DMS153 treated with DMSO at 0.1 percent for 48 hours (cell line): ENCODE measurements at regions not wholly inside any gene's neighbourhood (a gene's known extent, or its start where the extent isn't known, plus 50 kb on each side); places are given as distances from the start of the nearest gene placed in this dataset.
"Not testable (repeated sequence)": the region's sequence is repeated elsewhere in the genome, so short reads cannot be mapped to it uniquely, and the experiment has no call there.

Experiments used
- DNase-seq: peaks from one replicate; lab custom pipeline; 2025; ENCODE audit not compliant: unreplicated experiment; lab: John Stamatoyannopoulos, UW

DNA sequence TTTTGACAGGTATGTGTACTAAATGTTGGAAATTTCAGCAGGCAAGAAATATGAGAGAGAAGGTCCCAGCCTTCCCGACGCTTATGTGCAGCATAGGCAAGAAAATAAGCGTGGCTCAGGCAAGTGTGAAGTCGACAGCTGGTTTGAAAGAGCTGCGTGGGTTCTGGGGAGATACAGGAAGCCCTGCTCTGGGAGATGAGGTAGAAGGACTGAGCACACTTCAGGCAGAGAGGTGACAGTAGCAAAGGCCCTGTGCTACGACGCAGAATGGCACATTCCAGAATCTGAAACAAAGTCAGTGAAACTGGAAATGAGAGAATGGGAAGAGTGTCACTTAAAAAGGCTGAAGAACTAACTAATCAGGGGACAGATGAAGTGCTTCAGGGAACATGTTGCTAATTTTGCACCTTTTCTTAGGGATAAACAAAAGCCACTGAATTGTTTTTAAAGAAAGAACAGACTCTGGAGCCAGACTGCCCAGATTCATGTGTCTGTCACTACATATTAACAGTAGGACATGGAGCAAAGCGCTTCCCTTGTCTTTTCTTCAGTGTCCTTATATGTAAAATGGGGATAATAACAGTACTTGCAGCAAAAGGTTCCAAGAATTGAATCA is 160.1 kb downstream of the SPRY2 start:
- DNase-seq: no peak

DNA sequence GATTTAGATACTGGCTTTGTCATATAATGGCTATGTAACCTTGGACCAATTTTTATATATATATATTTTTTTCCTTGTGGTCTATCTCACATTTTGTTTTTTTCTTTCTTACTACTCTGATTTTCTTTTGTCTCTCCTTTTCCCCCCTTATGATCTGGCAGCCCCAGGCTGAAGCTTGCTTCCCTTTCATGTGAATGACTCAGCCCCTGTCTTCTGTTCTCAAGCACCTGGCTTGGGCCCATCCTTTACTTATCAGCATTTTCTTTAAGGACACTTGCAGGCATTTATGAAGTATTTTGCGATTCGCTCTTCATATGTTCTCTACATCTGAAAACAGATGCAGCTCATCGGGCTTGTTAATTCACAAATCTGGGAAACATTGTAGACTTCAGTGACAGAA is 163.6 kb downstream of the SPRY2 start:
- DNase-seq: no peak

DNA sequence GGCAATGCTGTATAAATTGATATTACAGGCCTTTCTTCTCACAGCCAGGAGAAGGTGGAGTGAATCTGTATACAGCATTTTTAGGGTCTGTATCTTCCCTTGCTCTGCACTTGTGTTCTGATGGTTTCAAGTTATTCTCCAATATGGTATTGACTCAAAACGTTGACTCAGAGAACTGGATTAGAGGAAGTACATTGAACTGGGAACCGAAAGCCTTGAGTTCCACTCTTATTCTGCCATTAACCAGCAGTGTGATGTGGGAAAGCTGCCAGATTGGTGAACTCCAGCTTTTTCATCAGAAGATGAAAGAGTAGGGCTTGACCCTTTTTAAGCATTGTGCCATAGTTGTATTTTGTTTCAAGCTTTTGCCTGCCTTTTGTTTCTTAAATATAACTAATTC is 167.7 kb downstream of the SPRY2 start:
- DNase-seq: no peak

DNA sequence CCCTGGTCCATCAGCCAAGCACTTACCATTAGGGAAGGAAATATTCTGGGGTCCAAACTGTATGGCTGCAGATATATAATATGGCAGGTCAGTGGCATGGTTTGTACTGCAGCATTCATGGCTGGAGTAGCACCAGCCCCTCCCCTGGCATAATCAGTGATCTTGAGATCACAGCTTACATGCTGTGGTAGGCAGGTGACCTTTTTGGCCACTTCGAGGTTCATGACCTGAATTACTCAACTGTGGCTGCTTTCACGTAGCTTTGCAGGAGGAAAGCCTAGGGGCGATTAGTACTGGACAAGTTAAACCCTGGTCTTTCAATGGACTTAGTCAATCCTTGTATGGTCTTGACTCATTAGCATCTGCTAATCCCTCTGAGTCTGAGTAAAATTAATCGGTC is 169.8 kb downstream of the SPRY2 start:
- DNase-seq: no peak

DNA sequence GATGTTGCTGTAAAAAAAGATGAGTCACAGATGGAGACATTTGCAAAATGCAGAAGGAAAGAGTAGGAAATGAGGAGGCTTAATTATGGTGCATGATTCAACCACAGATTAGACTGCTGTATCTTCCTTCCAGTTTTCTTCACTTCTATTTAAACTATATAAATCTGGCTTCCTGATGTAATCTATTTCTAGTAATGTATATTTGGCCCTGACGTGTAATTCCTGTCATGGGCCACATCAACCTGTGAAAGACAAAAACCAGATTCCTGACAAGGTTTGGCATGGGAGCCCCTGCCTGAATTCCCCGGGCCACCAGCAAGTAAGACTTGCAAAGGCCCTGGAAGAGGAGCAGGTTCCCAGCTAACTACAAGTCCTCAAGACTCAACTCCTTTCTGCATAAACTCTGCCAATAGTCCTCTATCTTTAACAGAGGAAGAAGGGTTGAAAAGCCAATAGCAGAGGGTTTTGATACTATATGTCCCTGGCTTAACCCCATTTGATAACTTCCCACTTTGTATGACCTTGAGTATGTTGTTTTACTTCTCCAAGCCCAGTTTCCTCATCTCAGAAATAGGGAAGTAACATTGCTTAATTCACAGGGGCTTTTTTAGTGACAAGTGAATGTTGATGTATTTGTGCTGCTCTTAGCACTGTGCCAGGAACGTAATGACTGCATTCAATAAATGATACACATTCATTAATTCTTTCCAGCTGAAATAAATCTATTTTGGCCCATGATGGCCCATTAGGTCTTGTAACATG is 172.7 kb downstream of the SPRY2 start:
- DNase-seq: no peak

DNA sequence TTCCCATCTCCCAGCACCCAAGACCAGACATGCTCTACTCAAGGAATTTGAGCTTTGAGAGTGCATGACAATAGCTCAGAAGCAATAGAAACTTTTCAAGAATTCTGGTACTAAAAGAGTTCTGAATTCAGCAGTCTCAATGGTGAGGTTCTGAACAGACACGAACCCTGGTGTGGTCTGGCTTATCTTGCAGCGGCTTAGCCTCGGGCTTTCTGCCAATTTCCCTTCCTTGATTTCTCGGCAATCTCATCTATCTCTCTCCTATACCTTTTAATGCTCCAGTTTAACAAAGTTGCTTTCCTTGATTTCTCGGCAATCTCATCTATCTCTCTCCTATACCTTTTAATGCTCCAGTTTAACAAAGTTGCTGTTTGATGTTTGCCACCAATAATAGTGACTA is 174.6 kb downstream of the SPRY2 start:
- DNase-seq: no peak

DNA sequence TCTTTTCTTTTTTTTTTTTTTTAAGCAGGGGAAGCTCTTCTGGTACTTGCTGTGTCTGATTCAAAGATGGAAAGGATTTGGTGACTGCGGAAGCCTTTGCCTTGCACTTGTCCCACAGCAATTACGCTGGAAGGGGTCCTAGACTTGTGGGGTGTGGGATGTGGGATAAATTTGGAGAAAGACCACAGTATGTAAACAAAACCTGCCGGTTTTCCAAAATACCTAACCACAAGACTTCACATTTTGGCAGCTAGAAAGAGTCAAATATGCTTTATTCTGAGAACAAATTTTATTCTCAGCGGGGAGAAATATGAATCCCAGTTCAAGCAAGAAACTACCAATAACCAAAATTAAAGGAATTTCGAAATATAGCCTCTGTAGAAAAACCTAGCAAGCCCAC is 176.5 kb downstream of the SPRY2 start:
- no peak for DNase-seq

DNA sequence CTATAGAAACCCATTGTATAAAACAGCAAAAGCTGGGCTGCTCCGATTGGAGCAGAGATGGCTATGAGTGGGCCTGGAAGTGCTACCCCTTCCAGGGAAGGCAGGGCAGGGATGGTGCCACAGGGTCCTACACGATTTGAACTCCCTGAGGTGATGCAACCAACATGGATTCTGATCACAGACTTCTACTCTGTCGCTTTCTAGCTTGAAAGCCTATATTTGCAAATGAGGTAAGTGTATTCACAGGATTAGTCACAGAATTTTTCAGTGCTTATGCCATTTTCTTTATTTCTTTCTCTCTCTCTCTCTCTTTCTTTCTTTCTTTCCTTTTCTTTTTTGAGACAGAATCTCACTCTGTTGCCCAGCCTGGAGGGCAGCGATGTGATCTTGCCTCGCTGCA is 179.0 kb downstream of the SPRY2 start:
- no peak for DNase-seq

DNA sequence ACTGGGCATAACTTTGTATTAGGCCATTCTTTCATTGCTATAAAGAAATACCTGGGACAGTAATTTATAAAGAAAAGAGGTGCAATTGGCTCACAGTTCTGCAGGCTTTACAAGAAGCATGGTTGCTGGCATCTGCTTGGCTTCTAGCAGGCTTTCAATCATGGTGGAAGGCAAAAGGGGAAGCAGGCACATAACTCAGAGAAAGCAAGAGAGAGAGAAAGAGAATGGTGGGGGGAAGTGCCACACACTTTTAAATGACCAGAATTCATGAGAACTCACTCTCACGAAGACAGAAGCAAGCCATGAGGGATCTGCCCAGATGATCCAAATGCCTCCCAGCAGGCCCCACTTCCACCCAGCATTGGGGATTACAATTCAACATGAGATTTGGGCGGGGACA is 179.7 kb downstream of the SPRY2 start:
- no peak for DNase-seq

DNA sequence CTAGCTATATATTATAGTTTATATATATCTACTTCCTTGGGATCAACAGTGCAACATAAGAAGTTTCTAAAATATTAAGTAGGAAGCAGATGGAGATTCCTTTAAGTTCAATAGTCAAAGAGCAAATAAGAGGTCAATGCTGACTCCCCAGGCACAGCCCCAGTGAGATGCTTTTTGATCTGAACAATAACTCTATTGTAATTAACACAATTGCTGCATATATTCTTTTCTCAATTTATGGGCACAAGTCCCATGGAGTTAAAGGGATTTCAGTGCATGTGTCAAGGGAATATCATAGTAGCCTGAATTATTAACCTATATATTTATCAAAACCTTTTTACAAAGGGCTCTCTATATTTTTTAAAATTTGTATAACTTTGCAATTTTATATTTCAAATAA is 180.8 kb downstream of the SPRY2 start:
- DNase-seq: no peak

DNA sequence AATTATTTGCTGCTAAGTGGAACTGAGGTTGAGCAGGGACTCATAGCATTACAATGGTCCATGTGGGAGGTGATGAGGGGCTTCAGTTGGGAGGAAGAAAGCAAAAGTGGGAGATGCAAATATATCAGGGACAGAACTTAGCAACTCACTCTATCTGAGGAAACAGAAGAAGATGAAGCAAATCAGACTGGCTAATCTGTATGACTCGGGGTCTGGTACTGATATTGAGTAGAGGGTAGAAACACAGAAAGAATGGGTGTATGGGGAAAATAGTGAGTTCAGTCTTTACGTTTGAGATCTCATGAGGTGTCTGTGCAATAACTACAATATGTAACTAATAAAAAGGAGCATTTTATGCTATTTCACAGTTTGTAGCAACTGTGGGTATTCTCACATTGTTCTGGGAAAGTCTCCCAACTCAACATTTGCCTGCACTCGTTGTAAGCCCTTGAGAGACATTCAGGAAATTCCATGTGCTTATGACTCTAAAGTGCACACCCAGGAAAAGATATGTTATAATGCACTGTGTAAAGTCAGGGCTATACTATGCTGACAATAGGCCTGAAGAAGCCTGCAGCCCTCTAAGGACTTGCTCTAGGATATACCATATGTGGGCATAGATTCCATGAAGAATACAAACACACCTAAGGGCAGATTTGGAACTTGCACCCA is 183.5 kb downstream of the SPRY2 start:
- no peak for DNase-seq

DNA sequence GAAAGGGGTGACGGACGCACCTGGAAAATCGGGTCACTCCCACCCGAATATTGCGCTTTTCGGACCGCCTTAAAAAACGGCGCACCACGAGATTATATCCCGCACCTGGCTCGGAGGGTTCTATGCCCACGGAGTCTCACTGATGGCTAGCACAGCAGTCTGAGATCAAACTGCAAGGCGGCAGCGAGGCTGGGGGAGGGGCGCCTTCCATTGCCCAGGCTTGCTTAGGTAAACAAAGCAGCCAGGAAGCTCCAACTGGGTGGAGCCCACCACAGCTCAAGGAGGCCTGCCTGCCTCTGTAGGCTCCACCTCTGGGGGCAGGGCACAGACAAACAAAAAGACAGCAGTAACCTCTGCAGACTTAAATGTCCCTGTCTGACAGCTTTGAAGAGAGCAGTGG is 188.8 kb downstream of the SPRY2 start:
- not testable (repeated sequence) for DNase-seq

DNA sequence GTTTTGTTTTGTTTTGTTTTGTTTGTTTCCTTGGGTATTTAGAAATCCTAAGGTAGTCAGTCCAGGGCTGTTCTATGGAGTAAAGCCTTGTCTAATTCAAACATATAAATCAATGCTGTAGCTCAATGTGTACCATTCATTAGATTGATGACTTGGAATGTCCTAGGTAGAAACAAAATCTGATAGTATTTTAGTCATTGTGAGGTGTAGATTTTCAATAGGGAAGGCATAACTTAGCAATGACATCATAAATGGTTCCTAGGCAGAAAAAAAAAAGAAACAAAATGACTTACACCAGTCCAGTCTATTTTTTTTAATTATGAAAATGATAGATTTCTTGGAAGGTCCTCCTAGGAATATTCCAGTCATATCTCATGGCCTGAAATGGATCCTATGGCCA is 189.9 kb downstream of the SPRY2 start:
- DNase-seq: no peak

DNA sequence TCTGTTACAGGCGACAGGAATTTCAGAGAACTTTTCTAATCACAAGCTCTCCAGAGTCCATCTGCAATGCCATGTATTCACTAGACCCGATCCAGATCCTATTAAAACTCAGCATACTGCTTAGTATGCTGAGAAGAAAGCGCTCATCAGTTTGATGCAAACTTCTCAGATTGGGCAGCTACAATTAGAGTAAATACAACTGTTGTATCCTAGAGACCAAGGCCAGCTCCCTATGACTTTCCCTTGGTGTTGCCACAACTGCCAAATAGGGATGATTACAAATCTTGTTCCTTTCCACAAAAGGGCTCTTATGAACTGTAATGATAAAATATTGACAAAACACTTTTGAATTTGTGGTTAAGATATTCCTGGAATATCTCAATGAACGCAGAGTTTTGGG is 191.2 kb downstream of the SPRY2 start:
- no peak for DNase-seq

DNA sequence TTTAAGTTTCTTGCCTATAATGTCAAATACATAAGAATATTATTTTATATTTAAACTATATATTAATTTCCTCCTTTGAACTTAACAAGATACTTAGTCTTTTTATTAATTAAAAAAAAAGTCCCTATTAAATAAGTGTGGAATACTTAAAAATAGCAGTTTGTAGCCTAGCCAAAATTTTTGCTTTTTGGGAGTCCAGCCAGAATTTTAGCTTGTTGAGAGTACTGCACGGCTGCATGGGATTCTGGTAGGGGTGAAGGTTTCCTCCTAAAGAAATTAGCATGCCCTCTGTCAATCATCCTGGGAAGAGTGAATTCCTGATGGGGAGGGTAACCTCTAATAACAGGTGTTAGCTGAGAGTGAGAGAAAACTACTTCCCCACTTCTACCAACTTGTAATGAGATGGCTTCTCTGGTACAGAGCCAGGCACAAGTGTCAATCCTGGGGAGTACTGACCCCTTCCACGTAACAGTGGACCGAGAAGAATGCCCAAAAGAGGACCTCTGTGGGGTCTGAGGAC is 195.7 kb downstream of the SPRY2 start:
- DNase-seq: no peak

DNA sequence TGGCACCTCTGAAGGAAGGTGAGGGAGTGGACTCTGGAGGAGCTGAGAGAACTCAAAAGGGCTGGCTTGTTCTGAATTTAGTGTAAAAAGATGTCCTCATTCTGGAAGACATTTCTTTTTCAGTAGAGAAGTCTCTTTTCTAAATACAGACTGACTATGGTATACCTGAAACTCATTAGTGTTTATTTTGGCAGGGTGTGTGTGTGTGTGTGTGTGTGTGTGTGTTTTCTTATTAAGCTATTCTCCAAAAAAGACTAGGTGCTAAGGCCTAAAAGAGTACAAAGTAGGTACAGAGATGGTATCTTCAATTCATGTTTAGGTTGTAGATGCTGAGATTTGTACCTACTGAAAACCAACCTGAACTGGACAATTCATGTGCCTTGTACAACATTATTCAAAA is 196.4 kb downstream of the SPRY2 start:
- no peak for DNase-seq

DNA sequence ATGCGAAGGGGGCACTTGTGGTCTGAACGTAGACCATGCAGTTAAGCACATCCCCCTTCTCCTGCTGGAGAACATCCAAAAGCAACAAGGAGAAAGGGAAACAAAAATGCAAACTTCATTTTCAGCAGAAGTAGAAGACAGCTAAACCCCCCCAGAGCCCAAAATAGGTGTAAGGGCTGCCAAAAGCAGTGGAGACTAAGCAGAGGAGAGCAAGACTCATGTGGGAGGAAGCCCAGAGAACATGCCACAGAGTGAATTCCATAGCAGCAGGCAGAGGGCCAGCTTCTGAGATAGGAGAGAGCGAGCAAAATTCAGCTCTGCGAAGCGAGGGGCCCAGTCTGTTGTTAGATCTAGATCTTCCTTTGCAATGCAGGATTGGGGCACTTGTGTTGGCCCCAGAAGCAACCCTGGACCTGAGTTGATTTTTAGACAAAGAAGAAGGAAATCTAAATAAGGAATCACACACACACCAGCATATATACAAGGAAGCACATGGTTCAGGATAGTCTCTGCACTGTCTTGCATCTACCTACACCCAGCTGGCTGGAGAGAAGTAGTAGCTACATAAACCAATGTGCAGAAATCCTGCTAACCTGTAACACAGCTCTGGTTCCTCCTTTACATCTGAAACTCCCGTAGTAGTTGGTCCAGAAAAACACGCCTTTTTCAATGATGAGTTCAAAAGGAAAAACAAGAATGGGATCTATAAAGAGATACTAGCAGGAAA is 199.6 kb downstream of the SPRY2 start:
- no peak for DNase-seq

DNA sequence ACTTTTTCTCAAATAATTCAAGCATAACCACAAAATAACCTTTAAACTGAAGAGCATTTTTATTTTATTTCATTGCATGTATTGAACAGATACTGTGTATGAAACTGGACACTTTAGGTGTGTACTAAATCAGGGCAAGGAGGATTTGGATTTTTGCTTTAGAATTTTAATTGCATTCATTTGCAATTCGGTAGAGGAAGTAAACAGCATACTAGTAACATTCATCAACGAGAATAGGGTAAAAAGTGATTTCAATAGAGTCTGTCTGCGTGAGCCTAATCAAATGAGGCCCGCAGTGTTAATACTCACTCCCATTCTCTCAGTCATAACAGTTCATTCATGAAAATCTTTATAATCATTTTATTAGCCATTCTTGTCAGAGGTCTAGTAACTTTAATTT is 200.2 kb downstream of the SPRY2 start:
- no peak for DNase-seq

DNA sequence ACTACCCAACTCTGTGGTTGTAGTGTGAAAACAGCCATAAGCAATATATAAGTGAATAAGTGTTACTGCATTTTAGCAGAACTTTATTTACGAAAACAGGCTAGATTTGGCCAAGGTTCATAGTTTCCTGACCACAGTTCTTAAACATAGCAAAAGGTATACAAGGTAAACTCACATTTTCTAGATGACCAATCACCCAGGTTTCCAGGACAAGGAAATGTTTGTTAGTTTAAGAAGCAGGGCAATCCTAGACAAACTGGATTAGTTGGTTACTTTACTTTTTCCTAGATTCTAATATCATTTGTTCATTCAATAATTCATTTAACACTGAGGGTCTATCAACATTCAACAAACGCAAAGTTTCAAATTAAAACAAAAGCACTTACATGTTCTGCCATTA is 201.7 kb downstream of the SPRY2 start:
- DNase-seq: no peak

DNA sequence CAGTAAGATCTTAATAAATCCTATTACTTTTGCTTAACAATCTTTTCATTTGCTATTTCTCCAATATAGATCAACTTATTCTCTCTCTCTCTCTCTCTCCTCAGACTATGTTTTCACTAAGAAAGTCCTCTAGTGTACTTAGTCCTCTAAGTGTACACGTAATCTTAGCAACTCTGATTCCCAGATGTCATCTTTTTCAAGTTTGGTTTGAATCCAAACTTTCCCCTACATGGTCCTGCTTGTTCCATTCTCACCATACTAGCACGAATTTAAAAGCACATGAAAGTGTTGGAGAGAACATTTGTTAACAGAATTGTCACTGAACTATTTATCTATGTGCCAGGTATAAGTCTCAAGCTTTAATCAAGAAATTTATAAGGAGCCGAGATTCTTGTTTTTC is 202.9 kb downstream of the SPRY2 start:
- DNase-seq: no peak

DNA sequence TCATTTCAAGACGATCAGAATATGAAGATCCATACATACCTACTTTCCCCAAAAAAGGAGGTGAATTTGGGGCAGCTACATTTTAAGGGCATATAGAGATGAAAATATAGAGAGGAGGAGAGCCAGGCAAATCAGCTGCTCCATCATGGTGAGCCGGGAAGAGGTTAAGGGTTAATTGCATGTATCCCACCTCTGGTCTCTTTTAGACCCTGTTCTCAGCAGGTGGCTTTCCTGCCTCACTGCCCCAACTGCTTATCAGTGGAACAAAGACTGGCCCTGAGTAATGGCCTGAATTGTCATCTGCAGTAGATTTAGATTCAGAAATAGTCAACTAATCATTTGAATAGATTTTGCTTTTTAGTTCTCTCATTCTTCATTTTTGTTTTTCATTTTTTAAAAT is 206.6 kb downstream of the SPRY2 start:
- DNase-seq: no peak
